ENCODE measurements at regions not wholly inside any gene's neighbourhood (a gene's known extent, or its start where the extent isn't known, plus 50 kb on each side); places are given as distances from the start of the nearest gene placed in this dataset.
"Not testable (repeated sequence)": the region's sequence is repeated elsewhere in the genome, so short reads cannot be mapped to it uniquely, and the experiment has no call there.

- no peak for DNase-seq (ENCODE audit: low spot score)
Observed at GRCh38 chr1:182227864-182228547, 163.6 kb downstream of the GLUL start.

GRCh38 chr1:182226618-182227017 lies 165.0 kb downstream of the GLUL start:
- no peak for DNase-seq (ENCODE audit: low spot score)

GRCh38 chr1:182225755-182226154 lies 164.2 kb upstream of the ZNF648 start:
- DNase-seq (ENCODE audit: low spot score) = not testable (repeated sequence)

GRCh38 chr1:182221990-182222389 lies 160.5 kb upstream of the ZNF648 start:
- not testable (repeated sequence) for DNase-seq (ENCODE audit: low spot score)

GRCh38 chr1:182221367-182221766 lies 159.9 kb upstream of the ZNF648 start:
- not testable (repeated sequence) for DNase-seq (ENCODE audit: low spot score)

GRCh38 chr1:182217967-182218366 lies 156.5 kb upstream of the ZNF648 start:
- no peak for DNase-seq (ENCODE audit: low spot score)

DNA sequence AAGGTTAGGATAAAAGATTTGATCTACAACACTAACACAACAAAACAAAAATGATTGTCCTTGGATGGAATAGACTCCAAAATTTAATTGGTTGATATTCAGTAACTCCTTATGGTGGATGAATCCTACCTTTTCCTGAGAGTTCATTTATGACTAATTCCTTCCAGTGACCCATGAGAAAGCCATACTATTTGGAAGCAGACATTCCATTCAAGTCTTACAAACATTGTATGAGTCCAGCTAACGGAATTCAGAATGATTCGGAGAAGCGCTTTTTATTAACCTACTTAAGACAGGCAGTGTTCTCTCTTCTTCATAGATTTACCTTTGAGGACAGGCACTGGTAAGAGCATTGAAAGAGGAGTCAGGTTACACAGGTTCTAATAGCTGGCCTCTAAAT lies 155.6 kb upstream of the ZNF648 start:
- DNase-seq (ENCODE audit: low spot score) = no peak

GRCh38 chr1:182215764-182216163 lies 154.3 kb upstream of the ZNF648 start:
- DNase-seq (ENCODE audit: low spot score) = no peak

DNA sequence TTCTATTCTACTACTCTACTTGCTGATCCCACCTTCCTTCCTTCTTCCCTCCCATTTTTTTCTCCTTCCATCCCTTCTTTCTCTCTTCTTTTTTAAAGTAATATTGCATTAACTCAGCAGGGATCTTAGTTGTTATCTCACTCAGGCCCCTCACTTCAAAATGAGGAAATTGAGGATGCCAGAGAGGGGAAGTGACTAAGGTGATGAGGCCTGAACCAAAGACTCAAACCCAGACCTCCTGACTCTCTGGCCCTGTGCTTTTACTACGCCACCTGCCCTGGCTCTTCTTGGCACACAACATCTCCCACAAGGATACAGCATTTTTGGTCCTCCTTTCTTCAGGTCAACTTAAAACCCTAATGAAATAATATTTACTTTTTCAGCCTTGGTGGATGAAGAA lies 151.7 kb upstream of the ZNF648 start:
- no peak for DNase-seq (ENCODE audit: low spot score)

DNA sequence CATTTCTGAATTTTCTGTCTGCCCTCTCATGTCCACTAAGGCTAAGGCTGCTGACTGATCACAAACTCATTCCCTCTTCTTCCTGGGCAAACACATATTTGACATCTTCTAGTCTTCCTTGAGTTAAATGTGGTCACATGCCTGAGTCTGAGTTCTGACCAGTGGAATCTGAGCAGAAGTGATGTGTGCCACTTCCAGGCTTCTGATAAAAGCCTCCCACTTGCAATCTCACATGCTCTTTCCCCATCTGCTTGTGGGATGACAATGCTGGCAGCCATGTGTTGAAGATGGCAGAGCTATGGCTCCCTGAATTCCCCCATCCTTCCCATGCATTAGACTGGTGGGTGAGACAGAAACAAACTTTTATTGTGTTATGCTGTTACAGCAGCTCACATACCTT lies 149.9 kb upstream of the ZNF648 start:
- no peak for DNase-seq (ENCODE audit: low spot score)

GRCh38 chr1:182210417-182210816 lies 148.9 kb upstream of the ZNF648 start:
- no peak for DNase-seq (ENCODE audit: low spot score)

DNA sequence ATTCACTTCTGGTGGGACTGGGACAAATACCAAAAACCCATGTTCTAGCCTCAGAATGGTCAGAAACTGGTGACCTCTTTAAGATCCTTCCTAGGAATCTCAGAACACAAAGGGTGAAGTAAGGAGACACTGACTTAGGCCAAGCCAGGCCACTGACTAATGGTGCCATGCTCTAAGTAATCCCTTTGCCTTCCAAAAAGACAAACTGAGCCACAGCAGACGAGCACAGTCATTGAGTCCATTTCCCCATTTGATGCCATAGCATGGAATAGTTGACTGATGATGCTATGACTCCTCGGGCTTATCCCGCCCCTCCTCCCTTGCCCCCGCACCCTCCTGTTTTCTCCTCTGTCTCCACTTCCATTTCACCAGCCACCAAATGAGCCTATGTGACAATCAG lies 145.8 kb upstream of the ZNF648 start:
- DNase-seq (ENCODE audit: low spot score) = no peak

GRCh38 chr1:182206626-182207239 lies 145.2 kb upstream of the ZNF648 start:
- no peak for DNase-seq (ENCODE audit: low spot score)

GRCh38 chr1:182205351-182206022 lies 144.0 kb upstream of the ZNF648 start:
- no peak for DNase-seq (ENCODE audit: low spot score)

DNA sequence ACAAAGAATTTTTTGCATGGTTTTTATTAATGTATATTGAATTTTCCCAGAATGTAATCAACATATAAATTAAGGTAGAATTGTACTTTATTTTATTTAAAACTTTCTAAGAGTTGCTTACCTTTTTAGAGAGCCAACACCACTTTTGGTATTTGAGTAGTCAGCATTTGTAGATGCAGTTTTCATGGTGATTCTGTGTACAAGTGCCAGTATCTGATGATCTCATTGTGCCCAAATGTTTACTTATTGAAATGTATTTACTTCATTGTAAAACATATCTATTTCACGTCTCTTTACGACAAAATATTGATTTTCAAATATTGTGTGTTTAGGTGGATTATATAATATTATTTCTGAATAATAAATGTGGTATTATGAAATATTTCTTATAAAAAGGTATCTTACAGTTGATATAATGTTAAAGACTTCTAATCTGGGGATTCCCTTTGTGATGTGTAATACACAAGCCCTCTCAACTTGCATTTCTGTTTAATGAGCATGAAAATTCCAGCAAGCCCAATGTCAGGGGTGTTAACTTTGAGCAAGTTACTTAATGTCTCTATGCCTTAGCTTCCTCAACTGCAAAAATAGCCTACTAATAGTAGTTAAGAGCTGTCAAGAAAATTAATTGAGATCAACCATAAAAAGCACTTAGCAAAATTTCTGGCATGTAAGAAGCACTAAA lies 141.8 kb upstream of the ZNF648 start:
- DNase-seq (ENCODE audit: low spot score) = no peak

- not testable (repeated sequence) for DNase-seq (ENCODE audit: low spot score)
Observed at GRCh38 chr1:182201490-182201889, 140.0 kb upstream of the ZNF648 start.

- DNase-seq (ENCODE audit: low spot score) = no peak
Observed at GRCh38 chr1:182200025-182200812, 138.7 kb upstream of the ZNF648 start.

DNA sequence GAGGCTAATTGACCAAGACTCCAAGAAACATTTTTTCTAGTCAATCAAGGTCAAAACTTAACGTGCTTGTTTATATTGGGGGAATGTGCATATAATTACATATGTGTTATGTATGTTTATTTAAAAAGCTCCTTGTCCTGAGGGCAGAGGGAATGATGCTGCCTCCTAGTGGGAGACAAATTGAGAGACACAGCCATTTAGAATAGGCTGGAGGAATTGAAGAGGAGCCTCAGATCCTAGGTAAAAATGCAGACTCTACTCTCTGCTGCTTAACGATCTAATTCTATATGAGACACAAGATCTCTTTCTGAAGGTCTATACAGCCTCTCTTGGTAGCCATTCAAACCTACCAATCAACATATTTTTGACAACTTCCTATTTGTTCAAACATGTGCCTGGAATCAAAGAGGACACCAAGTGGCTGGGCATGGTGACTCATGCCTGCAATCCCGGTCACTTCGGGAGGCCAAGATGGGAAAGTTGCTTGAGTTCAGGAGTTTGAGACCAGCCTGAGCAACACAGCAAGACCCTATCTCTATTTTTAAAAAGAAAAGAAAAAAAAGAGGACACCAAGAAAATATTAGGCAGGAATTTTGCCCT lies 136.6 kb upstream of the ZNF648 start:
- peak; percentile 4 for DNase-seq (ENCODE audit: low spot score)

DNA sequence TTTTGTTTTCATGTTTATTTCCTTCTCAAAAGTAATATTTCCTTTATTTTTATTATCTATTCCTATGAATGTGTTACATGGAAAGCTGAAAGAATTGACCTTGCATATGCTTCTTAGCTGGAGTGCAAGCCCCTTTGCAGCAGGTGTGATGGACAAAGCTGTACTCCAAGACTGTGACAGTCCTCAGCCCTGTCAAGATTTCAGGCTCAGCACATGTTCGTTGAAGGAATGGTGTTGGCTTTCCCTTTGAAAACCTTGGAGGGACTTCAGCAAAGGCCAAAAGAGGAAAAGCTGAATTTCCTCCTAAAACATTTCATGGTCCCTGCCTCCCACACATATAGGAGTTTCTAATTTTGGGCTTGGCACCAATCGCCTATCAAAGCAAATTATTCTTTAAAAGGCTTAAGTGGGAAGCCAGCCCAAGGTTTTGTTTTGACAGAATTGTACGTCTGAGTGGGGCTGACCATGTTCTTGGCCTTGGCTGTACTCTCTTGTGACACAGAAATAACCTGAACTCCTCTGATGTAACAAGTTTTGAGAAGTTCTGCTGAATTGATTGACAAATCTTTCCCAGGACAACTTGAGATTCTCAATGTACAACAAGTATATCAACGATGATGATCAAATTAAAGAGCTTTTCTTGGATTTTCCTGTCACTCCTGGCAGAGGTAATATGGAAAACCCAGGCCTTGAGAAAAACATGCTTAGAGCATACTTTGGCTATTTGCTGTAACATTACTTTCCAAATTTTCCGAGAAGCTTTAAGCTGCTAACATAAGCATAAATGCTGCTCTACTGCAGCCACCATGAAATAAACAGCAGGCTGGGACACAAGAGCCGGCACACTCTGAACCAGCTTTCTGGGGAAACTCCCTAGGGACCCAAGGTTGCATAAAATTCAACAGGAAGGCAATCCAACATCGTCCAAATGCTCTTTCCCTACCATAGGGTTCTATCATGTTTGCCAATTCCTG lies 135.7 kb upstream of the ZNF648 start:
- DNase-seq (ENCODE audit: low spot score) = no peak

- no peak for DNase-seq (ENCODE audit: low spot score)
Observed at GRCh38 chr1:182195733-182196132, 134.2 kb upstream of the ZNF648 start.
